ENCODE measurements at regions not wholly inside any gene's neighbourhood (a gene's known extent, or its start where the extent isn't known, plus 50 kb on each side); places are given as distances from the start of the nearest gene placed in this dataset.

GRCh38 chr9:35540315-35540714, 50.4 kb downstream of the RUSC2 start:
- no peak overlapping the region for H3K4me3 ChIP-seq (ENCODE audit: low read depth, poor library complexity, severe bottlenecking)
- no peak for DNase-seq (ENCODE audit: low spot score in 2 of 2)
- 91 to 93% methylated on average over 2 of the region's 2 CpGs for WGBS, 2 donors
- TF ChIP-seq CTCF (IDR thresholded peaks at IDR 0.05) (no peak), POLR2A (IDR thresholded peaks at IDR 0.05) (no peak)
- intact Hi-C loops (cut with DNase I; ENCODE audit: low total_unique reads): no loop called here

- H3K4me3 ChIP-seq (ENCODE audit: low read depth, poor library complexity, severe bottlenecking): no peak overlapping the region
- intact Hi-C loops (cut with DNase I; ENCODE audit: low total_unique reads): loop anchor here (5.0 kb wide), 1 partner anchor 55 kb away; the partner anchor contains the start of gene RUSC2
- 88 to 97% methylated on average over 6 of the region's 6 CpGs for WGBS, 2 donors
- TF ChIP-seq POLR2A (IDR thresholded peaks at IDR 0.05) (no peak), CTCF (IDR thresholded peaks at IDR 0.05) (no peak)
- DNase-seq (ENCODE audit: low spot score in 2 of 2): no peak
Observed at GRCh38 chr9:35546853-35547252, 56.9 kb downstream of the RUSC2 start.

GRCh38 chr9:35547889-35548418, 57.1 kb upstream of the TESK1 start:
- TF ChIP-seq POLR2A (IDR thresholded peaks at IDR 0.05) (no peak), CTCF (IDR thresholded peaks at IDR 0.05) (no peak)
- no peak for DNase-seq (ENCODE audit: low spot score in 2 of 2)
- intact Hi-C loops (cut with DNase I; ENCODE audit: low total_unique reads): loop anchor here (5.0 kb wide), 1 partner anchor 56 kb away; the partner anchor contains the start of gene RUSC2
- H3K4me3 ChIP-seq (ENCODE audit: low read depth, poor library complexity, severe bottlenecking): no peak overlapping the region
- 96 to 97% methylated on average over 9 to 14 of the region's 16 CpGs for WGBS, 2 donors

GRCh38 chr9:35548571-35548970, 56.5 kb upstream of the TESK1 start:
- TF ChIP-seq CTCF (IDR thresholded peaks at IDR 0.05) (no peak), POLR2A (IDR thresholded peaks at IDR 0.05) (no peak)
- DNase-seq (ENCODE audit: low spot score in 2 of 2): no peak
- H3K4me3 ChIP-seq (ENCODE audit: low read depth, poor library complexity, severe bottlenecking): no peak overlapping the region
- intact Hi-C loops (cut with DNase I; ENCODE audit: low total_unique reads): loop anchor here (5.0 kb wide), 1 partner anchor 56 kb away; the partner anchor contains the start of gene RUSC2
- WGBS, 2 donors: 67 to 95% methylated on average over 1 of the region's 1 CpG

- intact Hi-C loops (cut with DNase I; ENCODE audit: low total_unique reads): loop anchor here (5.0 kb wide), 1 partner anchor 57 kb away; the partner anchor contains the start of gene RUSC2
- no peak overlapping the region for H3K4me3 ChIP-seq (ENCODE audit: low read depth, poor library complexity, severe bottlenecking)
- whole genome bisulfite sequencing, 2 donors: 76 to 78% methylated on average over 4 of the region's 4 CpGs
- TF ChIP-seq CTCF (IDR thresholded peaks at IDR 0.05) (no peak), POLR2A (IDR thresholded peaks at IDR 0.05) (no peak)
- no peak for DNase-seq (ENCODE audit: low spot score in 2 of 2)
Observed at GRCh38 chr9:35549441-35549840, 55.6 kb upstream of the TESK1 start.

- TF ChIP-seq POLR2A (IDR thresholded peaks at IDR 0.05) (no peak), CTCF (IDR thresholded peaks at IDR 0.05) (no peak)
- 74 to 86% methylated on average over 4 of the region's 4 CpGs for WGBS, 2 donors
- intact Hi-C loops (cut with DNase I; ENCODE audit: low total_unique reads): loop anchor here (5.0 kb wide), 1 partner anchor 70 kb away; no protein-coding TSS in a partner anchor
- no peak overlapping the region for H3K4me3 ChIP-seq (ENCODE audit: low read depth, poor library complexity, severe bottlenecking)
- DNase-seq (ENCODE audit: low spot score in 2 of 2): no peak
Observed at GRCh38 chr9:35552376-35552775, 52.7 kb upstream of the TESK1 start.

Data from lower leg skin (tissue), 4 donors.